GM19455 (cell line): ENCODE measurements at regions not wholly inside any gene's neighbourhood (a gene's known extent, or its start where the extent isn't known, plus 50 kb on each side); places are given as distances from the start of the nearest gene placed in this dataset.
"Not testable (repeated sequence)": the region's sequence is repeated elsewhere in the genome, so short reads cannot be mapped to it uniquely, and the experiment has no call there.

Experiments
- ATAC-seq: cut with Tn5 transposase; IDR thresholded peaks from one replicate; pipeline ENCODE4 v1.9.1; 2021; ENCODE audit not compliant: unreplicated experiment

GRCh38 chr2:84373391-84373790 is 85.7 kb downstream of the SUCLG1 start:
- no peak for ATAC-seq

GRCh38 chr2:84362541-84362940 is 96.5 kb downstream of the SUCLG1 start:
- ATAC-seq: no peak

- ATAC-seq: no peak
These were observed 121.0 kb downstream of the SUCLG1 start for GRCh38 chr2:84338069-84338468.

- no peak for ATAC-seq
These were observed 131.3 kb downstream of the SUCLG1 start for GRCh38 chr2:84327645-84328249.

GRCh38 chr2:84326831-84327432 is 132.1 kb downstream of the SUCLG1 start:
- ATAC-seq: no peak

- no peak for ATAC-seq
These were observed 135.2 kb downstream of the SUCLG1 start for GRCh38 chr2:84323890-84324289.

GRCh38 chr2:84320940-84321339 is 138.1 kb downstream of the SUCLG1 start:
- ATAC-seq: no peak

- ATAC-seq: no peak
These were observed 139.5 kb downstream of the SUCLG1 start for GRCh38 chr2:84319581-84319980.

- ATAC-seq: no peak
These were observed 141.9 kb downstream of the SUCLG1 start for GRCh38 chr2:84317135-84317534.

- ATAC-seq: peak; percentile 96
These were observed 144.2 kb downstream of the SUCLG1 start for GRCh38 chr2:84314901-84315330.

GRCh38 chr2:84314250-84314649 is 144.8 kb downstream of the SUCLG1 start:
- no peak for ATAC-seq

- ATAC-seq: no peak
These were observed 149.8 kb downstream of the SUCLG1 start for GRCh38 chr2:84309281-84309680.

- ATAC-seq: no peak
These were observed 152.7 kb downstream of the SUCLG1 start for GRCh38 chr2:84306361-84306760.

GRCh38 chr2:84302513-84303412 is 156.3 kb downstream of the SUCLG1 start:
- peak; percentile 96 for ATAC-seq

GRCh38 chr2:84301717-84302116 is 157.4 kb downstream of the SUCLG1 start:
- no peak for ATAC-seq

- ATAC-seq: no peak
These were observed 158.4 kb downstream of the SUCLG1 start for GRCh38 chr2:84300696-84301029.

- ATAC-seq: not testable (repeated sequence)
These were observed 158.9 kb downstream of the SUCLG1 start for GRCh38 chr2:84300001-84300695.

- no peak for ATAC-seq
These were observed 159.8 kb downstream of the SUCLG1 start for GRCh38 chr2:84299211-84299775.

GRCh38 chr2:84297155-84297554 is 161.9 kb downstream of the SUCLG1 start:
- no peak for ATAC-seq

GRCh38 chr2:84293791-84294380 is 165.2 kb downstream of the SUCLG1 start:
- ATAC-seq: no peak

- no peak for ATAC-seq
These were observed 166.5 kb downstream of the SUCLG1 start for GRCh38 chr2:84292545-84292944.
